Colonic mucosa (tissue), 4 donors: ENCODE measurements at regions not wholly inside any gene's neighbourhood (a gene's known extent, or its start where the extent isn't known, plus 50 kb on each side); places are given as distances from the start of the nearest gene placed in this dataset.

Experiments used
- DNase-seq: peaks from one replicate; pipeline ENCODE4 v3.0.0-alpha.2; 2020
- H3K27ac ChIP-seq: fragments of 200-600 bp; one replicate; pipeline ENCODE4 v1.8.0; 2021
- H3K27me3 ChIP-seq: fragments of 200-600 bp; one replicate; pipeline ENCODE4 v1.8.0; 2021
- H3K36me3 ChIP-seq: fragments of 200-600 bp; one replicate; pipeline ENCODE4 v1.8.0; 2021
- H3K4me1 ChIP-seq: fragments of 200-600 bp; one replicate; pipeline ENCODE4 v1.8.0; 2021; ENCODE audit warnings: mild to moderate bottlenecking
- H3K4me3 ChIP-seq: fragments of 200-600 bp; one replicate; pipeline ENCODE4 v1.8.0; 2021
- H3K9ac ChIP-seq, 2 donors: one replicate each; pipeline ENCODE4 v1.7.0; 2013; ENCODE audit warnings: control low read depth in 2 of 2, low read depth in 2 of 2, low read length in 2 of 2
- H3K9me3 ChIP-seq: fragments of 200-600 bp; one replicate; pipeline ENCODE4 v1.8.0; 2021
- CTCF ChIP-seq: fragments of 200-600 bp; IDR thresholded peaks from one replicate; pipeline ENCODE4 v1.8.0; 2022; ENCODE audit warnings: antibody characterized with exemption, mild to moderate bottlenecking
- intact Hi-C: fragments of 100-400 bp; cut with DNase I; formaldehyde crosslinking; loops from one replicate; pipeline ENCODE4 v1.14.1; 2022
- donor health status: healthy.
- donor health status: DM: no; HTN: no; CAD: no.
- donor health status: DM: no; HTN: no; CAD: no.

- Histone ChIP-seq H3K27ac (no peak overlapping the region), H3K36me3 (no peaks in the 10 kb centered on the region), H3K27me3 (no peaks in the 10 kb centered on the region), H3K9ac (no peak overlapping the region), H3K4me1 (no peaks in the 10 kb centered on the region), H3K9me3 (no peaks in the 10 kb centered on the region), H3K4me3 (no peak overlapping the region)
- intact Hi-C loops = no loop called here
- TF ChIP-seq CTCF = no peak
- DNase-seq = no peak
Measured at GRCh38 chr12:74446466-74446865, 91.2 kb upstream of the ATXN7L3B start.

GRCh38 chr12:74449872-74450271 lies 87.8 kb upstream of the ATXN7L3B start:
- Histone ChIP-seq H3K4me1 (no peaks in the 10 kb centered on the region), H3K9me3 (no peaks in the 10 kb centered on the region), H3K27ac (no peak overlapping the region), H3K27me3 (no peaks in the 10 kb centered on the region), H3K4me3 (no peak overlapping the region), H3K9ac (no peak overlapping the region), H3K36me3 (no peaks in the 10 kb centered on the region)
- no peak for TF ChIP-seq CTCF
- no peak for DNase-seq
- intact Hi-C loops = no loop called here

- H3K9ac ChIP-seq = no peak overlapping the region
- no peaks in the 10 kb centered on the region for H3K9me3 ChIP-seq
- no peak for DNase-seq
- no peaks in the 10 kb centered on the region for H3K4me1 ChIP-seq
- H3K27ac ChIP-seq = no peak overlapping the region
- no peak overlapping the region for H3K4me3 ChIP-seq
- H3K36me3 ChIP-seq = no peaks in the 10 kb centered on the region
- no peaks in the 10 kb centered on the region for H3K27me3 ChIP-seq
- TF ChIP-seq CTCF = no peak
- intact Hi-C loops = no loop called here
Measured at GRCh38 chr12:74454109-74454508, 83.5 kb upstream of the ATXN7L3B start.

GRCh38 chr12:74455429-74455828 lies 82.2 kb upstream of the ATXN7L3B start:
- intact Hi-C loops = no loop called here
- Histone ChIP-seq H3K9ac (no peak overlapping the region), H3K27ac (no peak overlapping the region), H3K27me3 (no peaks in the 10 kb centered on the region), H3K4me3 (no peak overlapping the region), H3K36me3 (no peaks in the 10 kb centered on the region), H3K4me1 (no peaks in the 10 kb centered on the region), H3K9me3 (no peaks in the 10 kb centered on the region)
- TF ChIP-seq CTCF = no peak
- no peak for DNase-seq

- intact Hi-C loops = no loop called here
- no peak for TF ChIP-seq CTCF
- Histone ChIP-seq H3K27me3 (no peaks in the 10 kb centered on the region), H3K9me3 (no peaks in the 10 kb centered on the region), H3K9ac (no peak overlapping the region), H3K4me3 (no peak overlapping the region), H3K4me1 (no peaks in the 10 kb centered on the region), H3K27ac (no peak overlapping the region), H3K36me3 (no peaks in the 10 kb centered on the region)
- no peak for DNase-seq
Measured at GRCh38 chr12:74456431-74456830, 81.2 kb upstream of the ATXN7L3B start.

- TF ChIP-seq CTCF = no peak
- H3K9ac ChIP-seq = no peak overlapping the region
- no peaks in the 10 kb centered on the region for H3K4me1 ChIP-seq
- DNase-seq = no peak
- H3K36me3 ChIP-seq = no peaks in the 10 kb centered on the region
- no peaks in the 10 kb centered on the region for H3K9me3 ChIP-seq
- intact Hi-C loops = no loop called here
- no peaks in the 10 kb centered on the region for H3K27me3 ChIP-seq
- H3K4me3 ChIP-seq = no peak overlapping the region
- H3K27ac ChIP-seq = no peak overlapping the region
Measured at GRCh38 chr12:74468401-74468800, 69.2 kb upstream of the ATXN7L3B start.
